Caco-2 (cell line): ENCODE measurements at regions not wholly inside any gene's neighbourhood (a gene's known extent, or its start where the extent isn't known, plus 50 kb on each side); places are given as distances from the start of the nearest gene placed in this dataset.

Experiments
- BruUV-seq: library from RNA; stranded (reverse); fragments of 400-500 nt; replicated peaks from 2 replicates; lab custom pipeline; 2021; lab: Mats Ljungman, UMichigan
- CTCF ChIA-PET: fragments of 300-600 bp; sonication (Branson Sonifier 250); formaldehyde crosslinking; loops from one replicate; lab custom pipeline; 2022; ENCODE audit warnings: antibody characterized with exemption; lab: Charles Lee
- POLR2A ChIA-PET: fragments of 300-600 bp; sonication (Branson Sonifier 250); formaldehyde crosslinking; loops from one replicate; lab custom pipeline; 2022; ENCODE audit warnings: antibody characterized with exemption; lab: Charles Lee
- DNase-seq, 2 experiments: peaks; one replicate each; pipeline versions ENCODE4 v3.0.0 to v3.0.0-alpha.2; 2020 to 2022
- H3K27me3 ChIP-seq: replicated peaks from 2 replicates; pipeline ENCODE4 v1.6.0; 2011; ENCODE audit warnings: low read length; ENCODE audit not compliant: control insufficient read depth, insufficient read depth
- H3K36me3 ChIP-seq: 2 replicates; pipeline ENCODE4 v1.5.1; 2011; ENCODE audit warnings: low read length; ENCODE audit not compliant: control insufficient read depth, insufficient read depth
- H3K4me1 ChIP-seq: fragments of 250-450 bp; sonication (Bioruptor Pico); 2 replicates; pipeline ENCODE4 v1.5.1; 2020; ENCODE audit warnings: mild to moderate bottlenecking
- H3K4me3 ChIP-seq: 2 replicates; pipeline ENCODE4 v1.5.1; 2011; ENCODE audit warnings: low read depth, mild to moderate bottlenecking, control low read depth, low read length
- H3K9me3 ChIP-seq: fragments of 250-450 bp; sonication (Bioruptor Pico); 2 replicates; pipeline ENCODE4 v1.5.1; 2020; ENCODE audit warnings: mild to moderate bottlenecking, moderate library complexity
- H3K27ac Mint-ChIP-seq: one replicate; pipeline ENCODE4 v1.8.0; 2022; ENCODE audit warnings: mixed read lengths; ENCODE audit not compliant: unreplicated experiment
- H3K27me3 Mint-ChIP-seq: one replicate; pipeline ENCODE4 v1.8.0; 2022; ENCODE audit warnings: mixed read lengths; ENCODE audit not compliant: insufficient read depth, unreplicated experiment
- H3K36me3 Mint-ChIP-seq: one replicate; pipeline ENCODE4 v1.8.0; 2022; ENCODE audit warnings: mild to moderate bottlenecking, mixed read lengths; ENCODE audit not compliant: insufficient read depth, unreplicated experiment
- H3K4me1 Mint-ChIP-seq: one replicate; pipeline ENCODE4 v1.8.0; 2022; ENCODE audit warnings: low read depth, mixed read lengths; ENCODE audit not compliant: unreplicated experiment
- H3K4me3 Mint-ChIP-seq: one replicate; pipeline ENCODE4 v1.8.0; 2022; ENCODE audit warnings: mild to moderate bottlenecking, moderate library complexity, mixed read lengths; ENCODE audit not compliant: unreplicated experiment
- H3K9me3 Mint-ChIP-seq: one replicate; pipeline ENCODE4 v1.8.0; 2022; ENCODE audit warnings: mixed read lengths; ENCODE audit not compliant: unreplicated experiment
- CTCF ChIP-seq, 2 experiments: fragments of 200-600 bp in 1 of 2; IDR thresholded peaks; 1 replicate in 1 of 2; 2 replicates in 1 of 2; pipeline versions ENCODE4 v1.5.1 to v1.8.0; 2011 to 2022; ENCODE audit warnings: antibody characterized with exemption in 1 of 2, control low read depth in 1 of 2, inconsistent platforms in 1 of 2, low read depth in 1 of 2, low read length in 1 of 2, mild to moderate bottlenecking in 1 of 2, moderate library complexity in 1 of 2; ENCODE audit not compliant: insufficient read depth in 1 of 2, severe bottlenecking in 1 of 2, unreplicated experiment in 1 of 2
- intact Hi-C: fragments of 100-400 bp; cut with micrococcal nuclease; formaldehyde crosslinking; loops from one replicate; pipeline ENCODE4 v1.10.0; 2022; ENCODE audit not compliant: unreplicated experiment

- H3K27me3 ChIP-seq, result no peaks in the 10 kb centered on the region
- Mint-ChIP-seq H3K27ac (no peak overlapping the region), H3K4me3 (no peak overlapping the region), H3K36me3 (no peaks in the 10 kb centered on the region), H3K4me1 (no peaks in the 10 kb centered on the region), H3K9me3 (no peaks in the 10 kb centered on the region), H3K27me3 (no peaks in the 10 kb centered on the region)
- BruUV-seq, result no TSS peak
- H3K4me1 ChIP-seq, result no peaks in the 10 kb centered on the region
- no peak overlapping the region for H3K4me3 ChIP-seq
- no peaks in the 10 kb centered on the region for H3K36me3 ChIP-seq
- intact Hi-C loops, result no loop called here
- ChIA-PET CTCF (no interaction called here), POLR2A (no interaction called here)
- DNase-seq, result no peak
- TF ChIP-seq CTCF (IDR thresholded peaks at IDR 0.05; ENCODE audit: insufficient read depth in 1 of 2, low read depth in 1 of 2, low read length in 1 of 2, severe bottlenecking in 1 of 2, unreplicated experiment in 1 of 2), result no peak
- no peaks in the 10 kb centered on the region for H3K9me3 ChIP-seq
Measured at GRCh38 chr6:66662721-66663507, 955.9 kb upstream of the EYS start.

GRCh38 chr6:66662196-66662595 is 955.2 kb upstream of the EYS start:
- no peaks in the 10 kb centered on the region for H3K36me3 ChIP-seq
- intact Hi-C loops, result no loop called here
- TF ChIP-seq CTCF (IDR thresholded peaks at IDR 0.05; ENCODE audit: insufficient read depth in 1 of 2, low read depth in 1 of 2, low read length in 1 of 2, severe bottlenecking in 1 of 2, unreplicated experiment in 1 of 2), result no peak
- no peaks in the 10 kb centered on the region for H3K4me1 ChIP-seq
- Mint-ChIP-seq H3K4me1 (no peaks in the 10 kb centered on the region), H3K27me3 (no peaks in the 10 kb centered on the region), H3K9me3 (no peaks in the 10 kb centered on the region), H3K36me3 (no peaks in the 10 kb centered on the region), H3K27ac (no peak overlapping the region), H3K4me3 (no peak overlapping the region)
- BruUV-seq, result no TSS peak
- no peaks in the 10 kb centered on the region for H3K9me3 ChIP-seq
- POLR2A ChIA-PET, result no interaction called here
- H3K27me3 ChIP-seq, result no peaks in the 10 kb centered on the region
- no peak for DNase-seq
- no peak overlapping the region for H3K4me3 ChIP-seq
- CTCF ChIA-PET, result no interaction called here

GRCh38 chr6:66655420-66655819 is 948.4 kb upstream of the EYS start:
- H3K4me3 Mint-ChIP-seq, result no peak overlapping the region

More at GRCh38 chr6:66655420-66655819, 948.4 kb upstream of the EYS start:
- H3K9me3 Mint-ChIP-seq, result peaks cover 10% of the 10 kb centered on the region
- no peaks in the 10 kb centered on the region for H3K9me3 ChIP-seq
- H3K27me3 ChIP-seq, result no peaks in the 10 kb centered on the region
- H3K27me3 Mint-ChIP-seq, result no peaks in the 10 kb centered on the region
- no peak overlapping the region for H3K27ac Mint-ChIP-seq
- no peak for DNase-seq
- no peaks in the 10 kb centered on the region for H3K36me3 Mint-ChIP-seq
- H3K36me3 ChIP-seq, result no peaks in the 10 kb centered on the region
- no peak for TF ChIP-seq CTCF (IDR thresholded peaks at IDR 0.05; ENCODE audit: insufficient read depth in 1 of 2, low read depth in 1 of 2, low read length in 1 of 2, severe bottlenecking in 1 of 2, unreplicated experiment in 1 of 2)
- intact Hi-C loops, result no loop called here
- H3K4me1 Mint-ChIP-seq, result no peaks in the 10 kb centered on the region
- no peaks in the 10 kb centered on the region for H3K4me1 ChIP-seq
- CTCF ChIA-PET, result no interaction called here
- POLR2A ChIA-PET, result no interaction called here
- H3K4me3 ChIP-seq, result no peak overlapping the region
- no TSS peak for BruUV-seq
